ENCODE measurements at regions not wholly inside any gene's neighbourhood (a gene's known extent, or its start where the extent isn't known, plus 50 kb on each side); places are given as distances from the start of the nearest gene placed in this dataset.

- no peak overlapping the region for H3K18ac ChIP-seq (ENCODE audit: low read depth, low read length)
- POLR2A ChIA-PET (ENCODE audit: unreplicated experiment), result no interaction called here
- H4K5ac ChIP-seq (ENCODE audit: low read depth, low read length), result no peak overlapping the region
- WGBS, 2 experiments (ENCODE audit: extremely low coverage in 2 of 2, insufficient read length in 1 of 2), result no CpG with 5 or more reads among the region's 6 CpGs
- CTCF ChIA-PET, result no interaction called here
- no peak overlapping the region for H2AK5ac ChIP-seq (ENCODE audit: low read depth, low read length)
- no peaks in the 10 kb centered on the region for H3K79me1 ChIP-seq (ENCODE audit: low read depth in 1 of 2, low read length in 2 of 2)
- no peak overlapping the region for H2BK15ac ChIP-seq (ENCODE audit: low read depth, low read length)
- H3K27ac ChIP-seq (ENCODE audit: insufficient read depth, low read length), result no peak overlapping the region
- H4K91ac ChIP-seq (ENCODE audit: insufficient read depth, low read depth, low read length), result no peak overlapping the region
- no peak overlapping the region for H2BK120ac ChIP-seq (ENCODE audit: low read depth, low read length)
- H4K8ac ChIP-seq (ENCODE audit: low read depth in 2 of 2, low read length in 2 of 2), result no peak overlapping the region
- no peaks in the 10 kb centered on the region for H3K27me3 ChIP-seq (ENCODE audit: control insufficient read depth, insufficient read depth, low read length)
- no peak overlapping the region for H2AK9ac ChIP-seq (replicated peaks; ENCODE audit: low read depth, low read length, poor library complexity)
- no peak overlapping the region for H3K9ac ChIP-seq (ENCODE audit: low read depth, low read length)
- H3K9me3 ChIP-seq (ENCODE audit: control insufficient read depth, insufficient read depth, low read length), result peaks cover 7% of the 10 kb centered on the region; the same call in 1 of the 2 replicates
- no peak overlapping the region for H3K4me2 ChIP-seq (ENCODE audit: low read depth, low read length)
- no peak overlapping the region for H3K14ac ChIP-seq (replicated peaks; ENCODE audit: low read depth, low read length)
- no peaks in the 10 kb centered on the region for H3K9me1 ChIP-seq (ENCODE audit: insufficient read depth, low read length)
- no TSS peak for BruUV-seq (replicated peaks)
- H4K20me1 ChIP-seq (ENCODE audit: insufficient read depth, low read length), result no peaks in the 10 kb centered on the region
- no peak overlapping the region for H2BK5ac ChIP-seq (ENCODE audit: low read depth, low read length, poor library complexity, severe bottlenecking)
- in situ Hi-C loops (cut with MboI; ENCODE audit: low sequenced_read_pairs), result no loop called here
- H3K36me3 ChIP-seq (ENCODE audit: control insufficient read depth, insufficient read depth, low read length), result no peaks in the 10 kb centered on the region
- no peaks in the 10 kb centered on the region for H3K4me1 ChIP-seq (ENCODE audit: control insufficient read depth, insufficient read depth, low read length)
- intact Hi-C loops (cut with micrococcal nuclease), result no loop called here
- ATAC-seq (ENCODE audit: low read depth) (no peak), DNase-seq (no peak)
- no peak overlapping the region for H3K4ac ChIP-seq (ENCODE audit: low read depth, low read length)
- H2AFZ ChIP-seq (replicated peaks; ENCODE audit: low read length, poor library complexity), result no peak overlapping the region
- dilution Hi-C loops (cut with HindIII; ENCODE audit: low sequenced_read_pairs, unreplicated experiment), result no loop called here
- H3K4me3 ChIP-seq (ENCODE audit: insufficient read depth, low read depth, low read length), result no peak overlapping the region
- no peak overlapping the region for H2BK20ac ChIP-seq (ENCODE audit: low read depth, low read length)
- no peak overlapping the region for H3K23ac ChIP-seq (ENCODE audit: low read depth, low read length)
- TF ChIP-seq CEBPB (IDR thresholded peaks at IDR 0.05; ENCODE audit: low read depth, low read length) (no peak), USF2 (IDR thresholded peaks at IDR 0.05; ENCODE audit: low read depth, low read length) (no peak), RCOR1 (IDR thresholded peaks at IDR 0.05; ENCODE audit: insufficient replicate concordance, low read length) (no peak), RAD21 (IDR thresholded peaks at IDR 0.05; ENCODE audit: low read length) (no peak), ELK1 (IDR thresholded peaks at IDR 0.05; ENCODE audit: borderline replicate concordance, low read depth, low read length) (no peak), RFX5 (IDR thresholded peaks at IDR 0.05; ENCODE audit: low read depth, low read length) (no peak), MXI1 (IDR thresholded peaks at IDR 0.05; ENCODE audit: borderline replicate concordance, low read depth, low read length) (no peak), MAZ (IDR thresholded peaks at IDR 0.05; ENCODE audit: borderline replicate concordance, low read depth, low read length) (no peak), SMC3 (IDR thresholded peaks at IDR 0.05; ENCODE audit: low read depth, low read length) (no peak), FOS (IDR thresholded peaks at IDR 0.05; ENCODE audit: low read depth, low read length) (no peak), MAFK (IDR thresholded peaks at IDR 0.05; ENCODE audit: low read depth, low read length) (no peak), CHD1 (IDR thresholded peaks at IDR 0.05; ENCODE audit: low read depth, low read length) (no peak)
- no peak overlapping the region for H3K56ac ChIP-seq (ENCODE audit: extremely low read depth, insufficient read depth, low read length)
Observed at GRCh38 chr13:22427783-22428182, 753.0 kb upstream of the SGCG start.
